NCI-H460 (cell line): ENCODE measurements at regions not wholly inside any gene's neighbourhood (a gene's known extent, or its start where the extent isn't known, plus 50 kb on each side); places are given as distances from the start of the nearest gene placed in this dataset.
"Not testable (repeated sequence)": the region's sequence is repeated elsewhere in the genome, so short reads cannot be mapped to it uniquely, and the experiment has no call there.

ENCODE experiments used
- DNase-seq: peaks from one replicate; pipeline ENCODE4 v3.0.0-alpha.2; 2016; ENCODE audit warnings: low read depth; ENCODE audit errors: extremely low read depth

- no peak for DNase-seq
Observed at GRCh38 chr3:118801899-118802298, 232.7 kb downstream of the IGSF11 start.

- no peak for DNase-seq
Observed at GRCh38 chr3:118802325-118803095, 232.1 kb downstream of the IGSF11 start.

GRCh38 chr3:118803096-118803476, 231.6 kb downstream of the IGSF11 start:
- no peak for DNase-seq

GRCh38 chr3:118805007-118805406, 229.6 kb downstream of the IGSF11 start:
- no peak for DNase-seq

- DNase-seq: no peak
Observed at GRCh38 chr3:118806423-118806822, 228.2 kb downstream of the IGSF11 start.

GRCh38 chr3:118807349-118807748, 227.3 kb downstream of the IGSF11 start:
- not testable (repeated sequence) for DNase-seq

- no peak for DNase-seq
Observed at GRCh38 chr3:118808723-118809122, 225.9 kb downstream of the IGSF11 start.

- DNase-seq: no peak
Observed at GRCh38 chr3:118809696-118810498, 224.7 kb downstream of the IGSF11 start.

- no peak for DNase-seq
Observed at GRCh38 chr3:118810499-118811035, 224.1 kb downstream of the IGSF11 start.

GRCh38 chr3:118811236-118811732, 223.4 kb downstream of the IGSF11 start:
- no peak for DNase-seq

- no peak for DNase-seq
Observed at GRCh38 chr3:118813472-118813871, 221.2 kb downstream of the IGSF11 start.

GRCh38 chr3:118817748-118818165, 216.9 kb downstream of the IGSF11 start:
- peak; percentile 59 for DNase-seq

GRCh38 chr3:118818386-118818785, 216.3 kb downstream of the IGSF11 start:
- peak; percentile 6 for DNase-seq

GRCh38 chr3:118823626-118824025, 211.0 kb downstream of the IGSF11 start:
- DNase-seq: no peak

- DNase-seq: no peak
Observed at GRCh38 chr3:118827446-118827845, 207.2 kb downstream of the IGSF11 start.

- no peak for DNase-seq
Observed at GRCh38 chr3:118828351-118828750, 206.3 kb downstream of the IGSF11 start.

- DNase-seq: no peak
Observed at GRCh38 chr3:118833075-118833474, 201.6 kb downstream of the IGSF11 start.

- no peak for DNase-seq
Observed at GRCh38 chr3:118838871-118839270, 195.8 kb downstream of the IGSF11 start.

GRCh38 chr3:118842147-118842863, 192.3 kb downstream of the IGSF11 start:
- no peak for DNase-seq

GRCh38 chr3:118846176-118846575, 188.5 kb downstream of the IGSF11 start:
- no peak for DNase-seq
